ENCODE measurements at regions not wholly inside any gene's neighbourhood (a gene's known extent, or its start where the extent isn't known, plus 50 kb on each side); places are given as distances from the start of the nearest gene placed in this dataset.

DNA sequence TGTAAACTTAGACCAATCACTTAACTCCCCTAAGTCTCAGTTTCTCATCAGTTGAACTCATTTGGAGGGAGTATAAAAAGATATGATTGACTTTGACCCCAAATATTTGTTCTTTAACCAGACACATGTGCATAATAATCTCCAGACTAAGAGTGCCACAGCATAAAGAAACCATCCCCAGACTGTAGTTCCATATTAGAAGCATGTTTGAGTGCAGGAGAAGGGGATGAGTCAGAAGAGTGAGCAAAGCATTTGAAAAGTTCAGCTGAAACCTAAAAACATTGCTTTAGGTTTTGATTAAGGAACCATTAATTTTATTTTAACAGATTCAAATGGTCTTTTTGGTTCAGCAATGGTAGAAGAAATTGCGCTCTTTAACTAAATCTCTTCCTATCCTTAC lies 654.8 kb downstream of the UTRN start:
- no peak overlapping the region for H3K4me3 ChIP-seq (ENCODE audit: insufficient read length, low read depth)
- no peak overlapping the region for H3K9ac ChIP-seq (ENCODE audit: insufficient read length, low read depth)
- no peak for TF ChIP-seq YY1 (IDR thresholded peaks at IDR 0.05; ENCODE audit: insufficient read depth, insufficient read length)
- H3K36me3 ChIP-seq (ENCODE audit: insufficient read depth, insufficient read length, low read length): no peaks in the 10 kb centered on the region
- no peaks in the 10 kb centered on the region for H3K27me3 ChIP-seq (ENCODE audit: insufficient read depth, insufficient read length)
- H3K9me3 ChIP-seq (ENCODE audit: insufficient read depth, low read length): no peaks in the 10 kb centered on the region
- DNase-seq (ENCODE audit: low read depth, low spot score): no peak
- no peaks in the 10 kb centered on the region for H3K4me1 ChIP-seq (ENCODE audit: insufficient read depth, insufficient read length)

DNA sequence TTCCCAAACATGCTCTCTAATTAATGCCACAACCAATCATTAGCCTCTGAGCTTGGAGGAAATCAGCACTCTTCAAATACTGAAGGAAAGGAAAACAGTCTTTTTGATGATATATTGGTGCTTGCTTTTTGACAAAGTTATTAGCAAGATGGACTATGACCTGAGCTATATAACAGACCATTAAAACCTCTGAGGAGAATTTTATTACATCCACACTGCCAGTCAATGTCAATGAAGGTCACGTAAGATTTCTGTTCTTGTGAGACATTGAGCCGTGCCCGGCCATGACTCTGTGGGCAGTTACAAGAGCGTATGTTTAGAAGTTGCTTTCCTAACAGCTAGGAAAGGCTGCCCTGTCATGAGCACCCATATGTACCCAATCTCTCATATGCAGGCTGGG lies 659.0 kb downstream of the UTRN start:
- Histone ChIP-seq H3K36me3 (ENCODE audit: insufficient read depth, insufficient read length, low read length) (no peaks in the 10 kb centered on the region), H3K9me3 (ENCODE audit: insufficient read depth, low read length) (no peaks in the 10 kb centered on the region), H3K27me3 (ENCODE audit: insufficient read depth, insufficient read length) (no peaks in the 10 kb centered on the region), H3K9ac (ENCODE audit: insufficient read length, low read depth) (no peak overlapping the region), H3K4me3 (ENCODE audit: insufficient read length, low read depth) (no peak overlapping the region), H3K4me1 (ENCODE audit: insufficient read depth, insufficient read length) (no peaks in the 10 kb centered on the region)
- no peak for DNase-seq (ENCODE audit: low read depth, low spot score)
- TF ChIP-seq ZNF274 (IDR thresholded peaks at IDR 0.05; ENCODE audit: low read depth, low read length) (no peak), YY1 (IDR thresholded peaks at IDR 0.05; ENCODE audit: insufficient read depth, insufficient read length) (no peak), SUZ12 (IDR thresholded peaks at IDR 0.05; ENCODE audit: extremely low read depth, insufficient read depth, insufficient read length) (no peak)

DNA sequence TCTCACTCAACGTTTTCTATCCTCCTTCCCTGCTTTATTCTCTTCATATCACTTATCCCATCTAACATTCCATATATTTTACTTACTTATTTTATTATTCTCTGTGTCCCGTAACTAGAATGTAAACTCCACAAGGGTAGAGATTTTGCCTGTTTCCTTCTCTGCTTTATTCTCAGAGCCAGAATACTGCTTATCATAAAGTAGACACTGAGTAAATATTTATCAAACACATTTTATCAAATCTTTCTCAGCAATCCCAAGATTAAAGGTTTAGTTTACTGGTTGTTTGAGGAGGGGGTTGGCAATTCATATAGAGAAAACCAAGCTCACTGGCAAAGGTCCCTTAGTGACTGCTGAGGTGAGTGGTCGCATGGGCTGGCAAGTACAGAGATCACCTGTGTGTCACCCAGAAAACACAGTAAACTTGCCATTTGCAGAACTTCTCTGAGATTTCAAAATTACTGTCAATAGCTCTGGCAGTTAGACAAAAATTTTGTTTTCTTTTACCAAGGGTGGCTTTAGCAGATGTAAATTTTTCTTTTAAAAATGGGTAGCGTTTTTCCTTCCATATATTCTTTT lies 662.4 kb downstream of the UTRN start:
- no peak overlapping the region for H3K9ac ChIP-seq (ENCODE audit: insufficient read length, low read depth)
- TF ChIP-seq ZNF274 (IDR thresholded peaks at IDR 0.05; ENCODE audit: low read depth, low read length): no peak
- TF ChIP-seq SUZ12 (IDR thresholded peaks at IDR 0.05; ENCODE audit: extremely low read depth, insufficient read depth, insufficient read length): no peak
- TF ChIP-seq YY1 (IDR thresholded peaks at IDR 0.05; ENCODE audit: insufficient read depth, insufficient read length): no peak
- DNase-seq (ENCODE audit: low read depth, low spot score): no peak
- no peaks in the 10 kb centered on the region for H3K4me1 ChIP-seq (ENCODE audit: insufficient read depth, insufficient read length)
- H3K9me3 ChIP-seq (ENCODE audit: insufficient read depth, low read length): no peaks in the 10 kb centered on the region; the same call in 1 of the 2 replicates
- H3K4me3 ChIP-seq (ENCODE audit: insufficient read length, low read depth): no peak overlapping the region
- no peaks in the 10 kb centered on the region for H3K27me3 ChIP-seq (ENCODE audit: insufficient read depth, insufficient read length)
- H3K36me3 ChIP-seq (ENCODE audit: insufficient read depth, insufficient read length, low read length): no peaks in the 10 kb centered on the region

DNA sequence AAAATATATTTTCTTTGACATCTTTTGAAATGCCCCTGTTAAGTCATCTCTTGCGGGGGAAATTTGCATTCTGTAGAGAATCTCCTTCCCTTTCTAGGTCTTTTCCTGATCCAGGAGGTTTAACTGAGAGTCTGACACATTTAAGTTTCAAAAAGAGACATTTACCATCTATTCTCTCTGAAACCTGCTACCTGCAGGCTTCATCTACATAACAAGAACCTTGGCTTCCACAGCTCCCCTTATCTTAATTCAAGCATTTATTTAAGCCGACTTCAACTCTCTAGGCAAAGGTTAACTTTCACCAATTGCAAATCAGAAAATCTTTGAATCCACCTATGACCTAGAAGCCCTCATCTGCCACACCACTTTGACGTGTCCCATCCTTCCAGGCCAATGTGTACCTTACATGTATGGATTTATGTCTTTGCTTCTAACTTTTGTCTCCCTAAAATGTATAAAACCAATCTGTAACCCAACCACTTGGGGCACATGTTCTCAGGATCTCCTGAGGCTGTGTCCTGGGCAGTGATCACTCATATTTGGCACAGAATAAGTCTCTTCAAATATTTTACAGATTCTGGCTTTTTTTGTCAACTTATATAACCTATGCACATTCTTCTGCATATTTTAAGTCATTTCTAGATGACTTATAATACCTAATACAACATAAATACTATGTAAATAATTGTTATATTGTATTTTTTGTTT lies 666.7 kb downstream of the UTRN start:
- H3K27me3 ChIP-seq (ENCODE audit: insufficient read depth, insufficient read length): no peaks in the 10 kb centered on the region
- H3K36me3 ChIP-seq (ENCODE audit: insufficient read depth, insufficient read length, low read length): no peaks in the 10 kb centered on the region
- H3K9ac ChIP-seq (ENCODE audit: insufficient read length, low read depth): no peak overlapping the region
- TF ChIP-seq YY1 (IDR thresholded peaks at IDR 0.05; ENCODE audit: insufficient read depth, insufficient read length): no peak
- TF ChIP-seq ZNF274 (IDR thresholded peaks at IDR 0.05; ENCODE audit: low read depth, low read length): no peak
- TF ChIP-seq SUZ12 (IDR thresholded peaks at IDR 0.05; ENCODE audit: extremely low read depth, insufficient read depth, insufficient read length): no peak
- no peak overlapping the region for H3K4me3 ChIP-seq (ENCODE audit: insufficient read length, low read depth)
- DNase-seq (ENCODE audit: low read depth, low spot score): no peak
- peaks cover 2% of the 10 kb centered on the region for H3K4me1 ChIP-seq (ENCODE audit: insufficient read depth, insufficient read length)
- H3K9me3 ChIP-seq (ENCODE audit: insufficient read depth, low read length): peaks cover 4% of the 10 kb centered on the region; the same call in 1 of the 2 replicates

DNA sequence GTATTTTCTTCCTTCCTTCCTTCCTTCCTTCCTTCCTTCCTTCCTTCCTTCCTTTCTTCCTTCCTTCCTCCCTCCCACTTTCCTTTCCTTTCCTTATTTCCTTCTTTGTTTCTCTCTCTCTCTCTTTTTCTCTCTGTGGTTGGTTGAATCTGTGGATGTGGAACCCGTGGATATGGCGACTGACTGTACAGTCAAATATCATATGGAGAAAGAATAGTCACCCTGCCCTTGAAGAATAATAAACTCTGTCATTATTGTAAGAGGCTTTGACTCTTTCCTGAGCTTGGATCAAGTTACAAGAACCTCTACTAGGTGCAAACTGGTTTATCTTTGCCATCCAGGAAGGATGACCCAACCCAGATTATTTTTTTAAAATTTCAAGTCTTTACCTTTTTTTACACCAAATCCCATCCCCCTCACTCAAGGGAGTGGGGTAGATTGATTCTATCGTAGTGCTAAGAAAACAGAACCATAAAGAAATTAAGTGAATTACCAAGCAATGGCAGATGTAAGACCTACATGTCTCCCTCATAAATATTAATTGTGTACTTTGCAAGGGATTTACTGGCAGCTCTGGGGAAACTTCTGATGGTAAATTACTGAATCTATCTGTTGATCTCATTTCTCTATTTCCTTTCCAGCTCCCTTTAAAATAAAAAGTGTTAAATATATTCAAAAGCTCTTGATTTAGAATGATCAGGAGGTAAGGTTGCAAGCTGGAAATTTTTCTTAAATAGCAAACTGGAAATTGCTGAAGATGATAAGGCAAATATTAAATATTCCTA lies 667.5 kb downstream of the UTRN start:
- Histone ChIP-seq H3K4me3 (ENCODE audit: insufficient read length, low read depth) (no peak overlapping the region), H3K36me3 (ENCODE audit: insufficient read depth, insufficient read length, low read length) (no peaks in the 10 kb centered on the region), H3K4me1 (ENCODE audit: insufficient read depth, insufficient read length) (peaks cover 2% of the 10 kb centered on the region), H3K27me3 (ENCODE audit: insufficient read depth, insufficient read length) (no peaks in the 10 kb centered on the region), H3K9me3 (ENCODE audit: insufficient read depth, low read length) (peaks cover 4% of the 10 kb centered on the region; the same call in 1 of the 2 replicates), H3K9ac (ENCODE audit: insufficient read length, low read depth) (no peak overlapping the region)
- DNase-seq (ENCODE audit: low read depth, low spot score): no peak
- no peak for TF ChIP-seq YY1 (IDR thresholded peaks at IDR 0.05; ENCODE audit: insufficient read depth, insufficient read length)
- TF ChIP-seq ZNF274 (IDR thresholded peaks at IDR 0.05; ENCODE audit: low read depth, low read length): no peak
- no peak for TF ChIP-seq SUZ12 (IDR thresholded peaks at IDR 0.05; ENCODE audit: extremely low read depth, insufficient read depth, insufficient read length)

DNA sequence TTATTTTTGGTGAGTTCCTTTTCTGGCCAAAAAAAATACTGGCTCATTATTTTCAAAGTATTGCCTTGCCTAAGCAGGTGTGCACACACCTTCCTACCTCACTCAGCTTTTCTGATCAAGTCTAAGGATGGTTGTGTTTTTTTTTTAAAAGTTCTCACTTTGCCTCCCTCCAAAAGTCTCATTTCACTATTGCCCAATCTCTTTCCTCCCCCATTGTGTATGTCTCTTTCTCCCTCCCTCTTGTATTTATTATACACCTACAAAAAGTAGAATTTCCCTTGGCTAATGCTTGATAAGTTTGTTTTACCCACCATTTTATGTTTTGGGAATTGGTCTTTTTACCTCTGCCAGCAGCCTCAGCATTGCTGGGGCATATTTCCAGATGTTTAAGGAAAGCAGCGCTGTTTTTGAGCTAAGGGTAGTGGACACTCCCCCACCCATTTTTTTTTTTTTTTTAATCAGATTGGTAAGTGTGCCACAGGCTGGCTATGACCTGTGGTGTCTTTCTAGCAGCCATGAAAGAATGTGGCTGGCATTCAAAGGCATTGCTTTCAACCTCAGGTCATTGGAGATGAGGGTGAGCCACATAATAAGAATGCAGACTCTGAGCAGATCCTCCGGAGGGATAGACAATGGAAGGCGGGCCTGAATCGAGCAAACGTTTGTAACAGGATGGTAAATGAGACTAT lies 668.6 kb downstream of the UTRN start:
- H3K9ac ChIP-seq (ENCODE audit: insufficient read length, low read depth): no peak overlapping the region
- DNase-seq (ENCODE audit: low read depth, low spot score): no peak
- TF ChIP-seq SUZ12 (IDR thresholded peaks at IDR 0.05; ENCODE audit: extremely low read depth, insufficient read depth, insufficient read length): no peak
- H3K36me3 ChIP-seq (ENCODE audit: insufficient read depth, insufficient read length, low read length): no peaks in the 10 kb centered on the region
- H3K4me1 ChIP-seq (ENCODE audit: insufficient read depth, insufficient read length): peaks cover 2% of the 10 kb centered on the region
- no peaks in the 10 kb centered on the region for H3K27me3 ChIP-seq (ENCODE audit: insufficient read depth, insufficient read length)
- H3K4me3 ChIP-seq (ENCODE audit: insufficient read length, low read depth): no peak overlapping the region
- peaks cover 4% of the 10 kb centered on the region; the same call in 1 of the 2 replicates for H3K9me3 ChIP-seq (ENCODE audit: insufficient read depth, low read length)

DNA sequence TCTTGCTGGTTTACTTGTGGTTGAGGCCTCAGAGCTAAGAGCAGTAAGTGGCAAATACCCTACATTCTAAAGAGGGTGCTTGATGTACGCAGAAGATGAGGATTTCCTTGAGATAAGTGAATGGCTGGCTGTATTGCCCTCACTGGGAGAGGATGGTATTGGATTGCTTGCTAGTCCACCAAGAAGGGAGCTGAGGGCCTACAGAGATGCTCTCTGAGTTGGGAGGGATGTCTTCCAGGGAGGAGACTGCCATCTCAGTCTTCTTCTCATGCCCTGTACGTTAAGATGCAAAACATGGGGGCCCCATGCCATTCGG lies 669.1 kb downstream of the UTRN start:
- Histone ChIP-seq H3K9ac (ENCODE audit: insufficient read length, low read depth) (no peak overlapping the region), H3K36me3 (ENCODE audit: insufficient read depth, insufficient read length, low read length) (no peaks in the 10 kb centered on the region), H3K4me1 (ENCODE audit: insufficient read depth, insufficient read length) (peaks cover 2% of the 10 kb centered on the region), H3K9me3 (ENCODE audit: insufficient read depth, low read length) (peaks cover 4% of the 10 kb centered on the region; the same call in 1 of the 2 replicates), H3K27me3 (ENCODE audit: insufficient read depth, insufficient read length) (no peaks in the 10 kb centered on the region), H3K4me3 (ENCODE audit: insufficient read length, low read depth) (no peak overlapping the region)
- TF ChIP-seq SUZ12 (IDR thresholded peaks at IDR 0.05; ENCODE audit: extremely low read depth, insufficient read depth, insufficient read length) (no peak), YY1 (IDR thresholded peaks at IDR 0.05; ENCODE audit: insufficient read depth, insufficient read length) (no peak), ZNF274 (IDR thresholded peaks at IDR 0.05; ENCODE audit: low read depth, low read length) (no peak)
- no peak for DNase-seq (ENCODE audit: low read depth, low spot score)

Data from NT2/D1 (cell line).